Uterus (tissue), 3 donors: ENCODE measurements at regions not wholly inside any gene's neighbourhood (a gene's known extent, or its start where the extent isn't known, plus 50 kb on each side); places are given as distances from the start of the nearest gene placed in this dataset.

ENCODE experiments used
- DNase-seq, 2 donors: peaks; one replicate each; pipeline ENCODE4 v3.0.0-alpha.2; 2019 to 2020
- H3K27ac ChIP-seq, 2 donors: fragments of 200-600 bp; sonication (generic); 1 replicate in 1 of 2; 2 replicates in 1 of 2; pipeline ENCODE4 v1.5.1; 2016 to 2018
- H3K27me3 ChIP-seq, 2 donors: fragments of 200-600 bp; sonication (generic); one replicate each; pipeline ENCODE4 v1.5.1; 2018 to 2019; ENCODE audit warnings: control low read depth in 1 of 2
- H3K36me3 ChIP-seq, 2 donors: fragments of 200-600 bp; sonication (generic); one replicate each; pipeline ENCODE4 v1.5.1; 2019; ENCODE audit warnings: control low read depth in 1 of 2
- H3K4me1 ChIP-seq, 2 donors: fragments of 200-600 bp; sonication (generic); one replicate each; pipeline ENCODE4 v1.5.1; 2018 to 2019; ENCODE audit warnings: control low read depth in 1 of 2
- H3K4me3 ChIP-seq, 2 donors: fragments of 200-600 bp; sonication (generic); 1 replicate in 1 of 2; 2 replicates in 1 of 2; pipeline ENCODE4 v1.5.1; 2018 to 2019; ENCODE audit warnings: mild to moderate bottlenecking in 1 of 2
- H3K9me3 ChIP-seq, 2 donors: fragments of 200-600 bp; sonication (generic); one replicate each; pipeline ENCODE4 v1.5.1; 2019; ENCODE audit warnings: control low read depth in 1 of 2
- POLR2A ChIP-seq, 2 donors: fragments of 450-650 bp; IDR thresholded peaks; one replicate each; pipeline ENCODE4 v1.6.1; 2016; ENCODE audit warnings: antibody characterized with exemption in 2 of 2, mild to moderate bottlenecking in 1 of 2, moderate library complexity in 1 of 2
- intact Hi-C: fragments of 100-400 bp; cut with DNase I; formaldehyde crosslinking; loops from one replicate; pipeline ENCODE4 v1.15.1; 2023; ENCODE audit warnings: low total_unique reads
- TF ChIP-seq, protein P1 (sequence below), 4 experiments: fragments of 200-600 bp in 2 of 4; fragments of 450-650 bp in 2 of 4; sonication (generic) in 2 of 4; IDR thresholded peaks; one replicate each; pipeline ENCODE4 v1.5.1; 2016 to 2019; ENCODE audit warnings: antibody characterized with exemption in 4 of 4, mild to moderate bottlenecking in 2 of 4, moderate library complexity in 1 of 4
- donor health status: DM: yes; HTN: yes; CAD: no.

DNA sequence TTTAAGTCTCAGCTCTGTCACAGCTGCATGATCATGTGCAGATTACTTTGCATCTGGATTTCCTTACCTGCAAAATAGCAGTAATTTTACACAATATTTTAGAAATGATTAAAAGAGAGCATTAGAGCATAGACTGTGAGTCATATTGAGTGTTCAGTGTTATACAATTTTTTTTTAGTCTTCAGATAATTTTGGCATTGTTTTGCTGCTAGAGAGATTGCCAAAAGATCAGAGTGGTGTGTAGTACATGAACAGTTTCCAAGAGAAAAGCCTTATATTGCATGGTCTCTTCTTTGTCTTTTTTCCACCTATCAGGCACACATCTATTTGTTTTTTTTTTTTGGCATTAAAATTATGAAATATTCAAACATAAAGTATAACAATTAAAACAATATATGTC lies 209.6 kb upstream of the TLL1 start:
- Histone ChIP-seq H3K4me1 (no peaks in the 10 kb centered on the region), H3K27ac (no peak overlapping the region), H3K27me3 (no peaks in the 10 kb centered on the region), H3K36me3 (no peaks in the 10 kb centered on the region), H3K4me3 (no peak overlapping the region), H3K9me3 (no peaks in the 10 kb centered on the region)
- no peak for DNase-seq
- intact Hi-C loops: no loop called here
- TF ChIP-seq POLR2A (IDR thresholded peaks at IDR 0.05): no peak
- TF ChIP-seq, protein P1, sequence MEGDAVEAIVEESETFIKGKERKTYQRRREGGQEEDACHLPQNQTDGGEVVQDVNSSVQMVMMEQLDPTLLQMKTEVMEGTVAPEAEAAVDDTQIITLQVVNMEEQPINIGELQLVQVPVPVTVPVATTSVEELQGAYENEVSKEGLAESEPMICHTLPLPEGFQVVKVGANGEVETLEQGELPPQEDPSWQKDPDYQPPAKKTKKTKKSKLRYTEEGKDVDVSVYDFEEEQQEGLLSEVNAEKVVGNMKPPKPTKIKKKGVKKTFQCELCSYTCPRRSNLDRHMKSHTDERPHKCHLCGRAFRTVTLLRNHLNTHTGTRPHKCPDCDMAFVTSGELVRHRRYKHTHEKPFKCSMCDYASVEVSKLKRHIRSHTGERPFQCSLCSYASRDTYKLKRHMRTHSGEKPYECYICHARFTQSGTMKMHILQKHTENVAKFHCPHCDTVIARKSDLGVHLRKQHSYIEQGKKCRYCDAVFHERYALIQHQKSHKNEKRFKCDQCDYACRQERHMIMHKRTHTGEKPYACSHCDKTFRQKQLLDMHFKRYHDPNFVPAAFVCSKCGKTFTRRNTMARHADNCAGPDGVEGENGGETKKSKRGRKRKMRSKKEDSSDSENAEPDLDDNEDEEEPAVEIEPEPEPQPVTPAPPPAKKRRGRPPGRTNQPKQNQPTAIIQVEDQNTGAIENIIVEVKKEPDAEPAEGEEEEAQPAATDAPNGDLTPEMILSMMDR (IDR thresholded peaks at IDR 0.05): no peak

DNA sequence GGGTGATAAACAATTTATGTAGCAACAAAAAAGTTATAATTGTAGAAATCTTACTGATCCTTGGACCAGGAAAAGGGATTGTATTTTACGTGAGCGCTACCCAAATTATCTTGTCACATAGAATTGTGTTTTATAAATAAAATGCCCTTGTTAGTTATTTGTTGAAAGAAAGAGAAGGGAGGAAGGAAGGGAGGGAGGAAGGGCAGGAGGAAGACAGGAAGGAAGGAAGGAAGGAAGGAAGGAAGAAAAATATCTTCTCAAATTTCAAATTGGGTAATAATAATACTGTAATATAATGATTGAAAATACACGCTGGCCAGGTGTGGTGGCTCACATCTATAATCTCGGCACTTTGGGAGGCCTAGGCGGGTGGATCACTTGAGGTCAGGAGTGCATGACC lies 206.2 kb upstream of the TLL1 start:
- Histone ChIP-seq H3K27ac (no peak overlapping the region), H3K27me3 (no peaks in the 10 kb centered on the region), H3K4me1 (no peaks in the 10 kb centered on the region), H3K9me3 (no peaks in the 10 kb centered on the region), H3K4me3 (no peak overlapping the region), H3K36me3 (no peaks in the 10 kb centered on the region)
- intact Hi-C loops: no loop called here
- no peak for DNase-seq
- no peak for TF ChIP-seq POLR2A (IDR thresholded peaks at IDR 0.05)
- TF ChIP-seq, protein P1 (IDR thresholded peaks at IDR 0.05): no peak

DNA sequence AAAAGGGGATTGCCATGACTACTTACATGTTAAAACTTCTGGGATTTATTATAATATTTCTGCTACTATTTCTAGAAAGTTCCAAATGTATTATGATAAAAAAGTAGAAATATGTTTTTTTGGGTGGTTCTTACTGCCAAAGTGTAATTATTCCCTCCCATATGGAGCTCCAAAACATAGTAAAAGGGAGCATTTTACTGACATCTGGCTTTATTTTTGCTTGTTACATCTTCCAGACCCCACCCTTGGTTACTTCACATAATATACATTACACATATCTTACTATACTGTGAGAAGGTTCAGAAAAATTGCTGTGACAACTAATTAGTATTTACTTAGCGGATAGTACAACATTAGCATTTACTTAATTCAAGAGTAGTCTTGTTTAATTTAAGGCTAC lies 205.1 kb upstream of the TLL1 start:
- Histone ChIP-seq H3K27ac (no peak overlapping the region), H3K9me3 (no peaks in the 10 kb centered on the region), H3K36me3 (no peaks in the 10 kb centered on the region), H3K4me1 (no peaks in the 10 kb centered on the region), H3K4me3 (no peak overlapping the region), H3K27me3 (no peaks in the 10 kb centered on the region)
- intact Hi-C loops: no loop called here
- TF ChIP-seq, protein P1 (IDR thresholded peaks at IDR 0.05): no peak
- TF ChIP-seq POLR2A (IDR thresholded peaks at IDR 0.05): no peak
- DNase-seq: no peak

DNA sequence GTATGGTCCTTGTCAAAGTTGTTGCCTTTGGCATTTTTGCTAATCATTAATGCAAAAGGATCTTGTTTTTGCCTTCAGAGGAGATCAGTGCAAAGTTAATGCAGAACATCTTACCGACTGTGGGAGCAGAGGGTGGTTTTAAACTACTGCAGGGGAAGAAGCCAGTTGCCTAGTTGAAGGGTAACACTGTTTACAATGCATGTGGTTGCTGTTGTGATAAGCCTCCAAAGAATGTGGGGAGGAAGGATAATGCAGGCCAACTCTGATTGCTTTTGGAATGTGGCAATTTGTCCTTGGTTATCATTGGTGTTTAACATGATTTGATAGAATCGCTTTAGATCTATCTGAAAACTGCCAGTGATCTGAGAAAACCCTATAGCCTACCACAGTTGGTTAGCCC lies 204.3 kb upstream of the TLL1 start:
- H3K9me3 ChIP-seq: no peaks in the 10 kb centered on the region
- intact Hi-C loops: no loop called here
- DNase-seq: no peak
- H3K27ac ChIP-seq: no peak overlapping the region
- no peaks in the 10 kb centered on the region for H3K27me3 ChIP-seq
- TF ChIP-seq, protein P1 (IDR thresholded peaks at IDR 0.05): no peak
- TF ChIP-seq POLR2A (IDR thresholded peaks at IDR 0.05): no peak
- H3K36me3 ChIP-seq: no peaks in the 10 kb centered on the region
- no peaks in the 10 kb centered on the region for H3K4me1 ChIP-seq
- H3K4me3 ChIP-seq: no peak overlapping the region

DNA sequence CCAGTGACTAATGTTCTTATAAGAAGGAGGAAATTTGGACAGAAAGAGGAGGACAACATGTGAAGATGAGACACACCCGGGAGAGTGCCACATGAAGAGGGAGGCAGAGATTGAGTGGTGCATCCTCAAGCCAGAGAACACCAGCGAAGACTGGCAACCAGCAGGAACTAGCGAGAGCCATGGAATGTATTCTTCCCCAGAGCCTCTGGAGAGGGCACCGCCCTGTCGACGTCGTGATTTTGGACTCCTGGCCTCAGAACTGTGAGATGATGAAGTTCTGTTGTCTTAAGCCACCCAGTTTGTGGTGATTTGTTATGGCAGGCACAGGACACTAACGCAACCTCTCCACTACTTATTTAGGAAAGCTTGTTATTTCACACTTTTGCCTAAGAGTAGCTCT lies 196.0 kb upstream of the TLL1 start:
- intact Hi-C loops: no loop called here

More for the DNA sequence above, 196.0 kb upstream of the TLL1 start:
- Histone ChIP-seq H3K9me3 (no peaks in the 10 kb centered on the region), H3K27ac (no peak overlapping the region), H3K36me3 (no peaks in the 10 kb centered on the region), H3K27me3 (no peaks in the 10 kb centered on the region), H3K4me3 (no peak overlapping the region), H3K4me1 (no peaks in the 10 kb centered on the region)
- DNase-seq: no peak
- TF ChIP-seq, protein P1 (IDR thresholded peaks at IDR 0.05): no peak
- TF ChIP-seq POLR2A (IDR thresholded peaks at IDR 0.05): no peak
